HG03159 (cell line): ENCODE measurements at regions not wholly inside any gene's neighbourhood (a gene's known extent, or its start where the extent isn't known, plus 50 kb on each side); places are given as distances from the start of the nearest gene placed in this dataset.
"Not testable (repeated sequence)": the region's sequence is repeated elsewhere in the genome, so short reads cannot be mapped to it uniquely, and the experiment has no call there.

Source experiments
- ATAC-seq: cut with Tn5 transposase; IDR thresholded peaks from one replicate; pipeline ENCODE4 v1.9.1; 2021; ENCODE audit warnings: mild to moderate bottlenecking, moderate library complexity; ENCODE audit not compliant: unreplicated experiment

- ATAC-seq: no peak
Observed at GRCh38 chr1:78291872-78292271, 198.9 kb upstream of the PTGFR start.

GRCh38 chr1:78292361-78292760 lies 198.4 kb upstream of the PTGFR start:
- ATAC-seq: no peak

DNA sequence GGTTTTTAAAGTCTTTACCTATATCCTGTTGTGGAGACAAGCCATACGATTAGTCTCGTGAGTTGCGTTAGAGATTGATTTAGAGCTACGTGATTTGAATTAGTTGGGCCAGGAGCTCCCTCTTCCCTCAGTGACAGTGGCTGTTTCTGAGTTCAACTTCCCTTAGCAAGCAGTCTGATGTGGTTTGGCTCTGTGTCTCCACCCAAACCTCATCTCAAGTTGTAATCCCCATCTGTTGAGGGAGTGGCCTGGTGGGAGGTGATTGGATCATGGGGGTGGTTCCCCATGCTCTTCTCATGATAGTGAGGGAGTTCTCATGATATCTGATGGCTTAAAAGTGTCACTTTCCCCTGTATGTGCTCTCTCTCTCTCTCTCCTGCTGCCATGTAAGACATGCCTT lies 192.9 kb upstream of the PTGFR start:
- ATAC-seq: no peak

DNA sequence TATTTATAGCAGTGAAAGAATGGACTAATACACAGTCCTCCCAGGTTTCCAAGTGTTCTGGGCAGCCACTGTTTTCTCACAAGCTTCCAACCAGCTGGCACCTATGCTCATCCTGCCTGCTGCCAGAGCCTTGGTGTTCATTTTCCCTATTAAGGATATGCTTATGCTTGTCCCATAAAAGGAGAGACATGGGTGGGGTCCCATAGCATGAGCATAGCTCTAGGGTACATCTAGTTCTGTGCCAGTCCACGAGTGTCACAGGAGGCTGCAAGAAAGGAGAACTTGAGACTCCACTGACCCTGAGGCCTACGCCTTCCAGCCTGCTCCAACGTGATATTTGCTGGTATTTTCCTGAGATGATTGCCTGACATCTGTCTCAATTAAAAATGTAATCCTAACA lies 192.4 kb upstream of the PTGFR start:
- ATAC-seq: no peak

- ATAC-seq: no peak
Observed at GRCh38 chr1:78301141-78301540, 189.6 kb upstream of the PTGFR start.

DNA sequence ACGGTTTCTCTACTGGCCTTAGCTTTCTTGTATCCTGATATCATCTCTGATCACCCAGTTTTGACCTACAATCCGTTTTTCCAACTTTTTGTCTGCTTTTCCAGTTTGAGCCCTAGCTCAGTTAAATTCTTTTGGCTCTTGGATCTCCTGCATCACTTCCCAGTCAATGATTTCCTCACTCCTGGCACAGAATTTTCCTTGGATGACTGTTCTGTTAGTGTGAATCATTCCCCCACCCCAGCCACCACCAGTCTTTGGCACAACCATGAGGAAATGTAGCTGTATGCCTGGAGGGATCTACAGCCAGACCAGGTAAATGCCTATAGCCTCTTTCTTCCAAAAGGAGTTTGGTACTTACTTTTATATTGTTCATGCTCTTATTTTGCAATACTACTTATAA lies 187.2 kb upstream of the PTGFR start:
- ATAC-seq: no peak

DNA sequence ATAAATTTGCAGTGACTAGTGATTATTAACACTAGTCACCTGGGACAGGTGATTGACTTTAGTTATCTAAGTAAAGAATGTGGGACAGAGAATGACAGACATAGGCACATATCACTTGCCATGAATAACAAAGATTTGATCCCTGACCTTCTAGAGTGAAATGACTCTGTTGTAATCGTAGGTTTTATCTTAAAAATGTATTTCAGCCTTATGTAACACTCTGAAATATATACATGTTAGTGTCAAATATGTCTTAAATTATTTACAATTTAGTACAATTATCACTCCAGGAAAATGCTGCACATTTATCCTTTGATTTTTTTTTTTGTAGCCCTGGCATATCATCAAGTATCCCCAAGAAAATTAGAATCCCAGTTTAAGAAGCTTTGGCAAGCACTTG lies 186.4 kb upstream of the PTGFR start:
- no peak for ATAC-seq

- ATAC-seq: no peak
Observed at GRCh38 chr1:78304761-78305160, 186.0 kb upstream of the PTGFR start.

- ATAC-seq: not testable (repeated sequence)
Observed at GRCh38 chr1:78310261-78310660, 180.5 kb upstream of the PTGFR start.

DNA sequence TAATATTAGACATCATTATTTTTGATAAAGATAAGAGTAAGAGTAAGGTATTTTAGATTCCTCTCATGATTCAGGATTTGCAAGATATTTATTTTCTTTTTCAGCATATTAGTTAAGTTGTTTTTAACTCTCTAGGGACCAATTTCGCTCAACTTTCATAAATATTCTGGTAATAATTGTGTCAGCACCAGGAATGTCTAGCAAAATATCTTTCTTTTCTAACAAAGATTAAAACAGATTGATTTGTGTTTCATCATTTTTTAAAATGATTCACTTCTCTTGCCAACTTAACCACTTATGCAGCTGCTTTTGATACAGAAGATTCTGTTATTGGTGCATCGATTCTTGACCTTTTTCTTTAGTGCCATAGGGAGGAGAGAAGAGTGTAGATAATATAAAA lies 172.8 kb upstream of the PTGFR start:
- ATAC-seq: no peak

GRCh38 chr1:78319603-78320002 lies 171.2 kb upstream of the PTGFR start:
- no peak for ATAC-seq

- ATAC-seq: no peak
Observed at GRCh38 chr1:78322928-78323680, 167.7 kb upstream of the PTGFR start.

DNA sequence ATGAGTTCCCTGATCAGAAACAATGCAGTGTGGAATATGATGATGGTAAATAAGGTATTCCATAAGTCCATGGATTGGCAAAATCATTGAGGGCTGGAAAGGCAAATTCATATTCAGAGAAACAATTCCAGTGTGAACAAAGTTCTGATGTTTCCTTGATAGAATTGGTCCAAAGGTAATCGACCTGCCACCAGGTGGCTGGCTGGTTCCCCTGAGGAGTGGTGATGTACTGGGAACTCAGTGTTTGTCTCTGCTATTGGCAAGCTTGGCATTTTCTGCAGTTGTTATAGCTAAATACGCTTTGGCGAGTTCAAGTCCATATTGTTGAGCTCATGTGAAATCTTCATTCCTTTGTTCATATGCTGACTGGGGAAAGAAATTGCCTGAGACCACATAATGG lies 165.5 kb upstream of the PTGFR start:
- ATAC-seq: no peak

- no peak for ATAC-seq
Observed at GRCh38 chr1:78329475-78329874, 161.3 kb upstream of the PTGFR start.

DNA sequence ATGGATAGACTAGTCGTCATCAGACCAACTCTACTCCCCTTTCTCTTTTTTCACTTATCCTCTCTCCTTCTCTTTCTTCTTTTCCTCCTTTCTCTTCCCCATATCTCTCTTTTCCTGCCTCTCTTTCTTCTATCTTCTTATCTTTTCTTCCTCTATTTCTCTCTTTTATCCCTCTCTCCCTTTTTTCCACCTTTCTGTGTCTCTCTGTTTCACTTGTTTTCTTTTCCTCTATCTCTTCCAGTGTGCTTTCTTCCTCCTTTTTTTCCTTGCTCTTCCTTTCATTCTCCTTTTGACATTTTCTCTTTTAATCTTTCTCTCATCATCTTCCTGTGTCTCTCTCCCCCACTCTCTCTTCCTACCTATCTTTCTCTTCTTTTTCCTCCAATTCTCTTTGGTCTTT lies 159.0 kb upstream of the PTGFR start:
- ATAC-seq: no peak

GRCh38 chr1:78333502-78333901 lies 157.3 kb upstream of the PTGFR start:
- peak; percentile 96 for ATAC-seq

GRCh38 chr1:78334114-78334513 lies 156.7 kb upstream of the PTGFR start:
- no peak for ATAC-seq

- no peak for ATAC-seq
Observed at GRCh38 chr1:78334952-78335351, 155.8 kb upstream of the PTGFR start.

GRCh38 chr1:78336751-78337150 lies 154.0 kb upstream of the PTGFR start:
- ATAC-seq: not testable (repeated sequence)

DNA sequence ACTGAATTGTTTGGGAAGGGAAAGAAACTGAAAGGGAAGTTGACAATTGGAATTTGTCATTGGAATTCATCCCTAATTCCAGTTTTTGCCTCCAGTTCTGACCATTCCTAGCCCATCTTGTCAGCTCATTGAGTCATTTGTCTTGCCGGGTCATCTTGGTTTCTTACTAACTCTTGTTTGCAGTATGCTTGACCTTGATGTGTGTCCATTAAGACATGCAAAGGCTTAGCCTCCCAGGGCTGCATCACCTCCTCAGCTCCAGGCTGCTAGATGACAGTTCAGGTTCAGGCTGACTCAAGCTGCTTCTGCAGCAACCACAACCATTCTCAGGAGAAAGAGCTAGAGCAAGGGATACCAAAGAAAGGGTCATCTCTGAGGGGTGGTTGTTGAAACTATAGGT lies 151.3 kb upstream of the PTGFR start:
- no peak for ATAC-seq

GRCh38 chr1:78340006-78340405 lies 150.8 kb upstream of the PTGFR start:
- no peak for ATAC-seq

DNA sequence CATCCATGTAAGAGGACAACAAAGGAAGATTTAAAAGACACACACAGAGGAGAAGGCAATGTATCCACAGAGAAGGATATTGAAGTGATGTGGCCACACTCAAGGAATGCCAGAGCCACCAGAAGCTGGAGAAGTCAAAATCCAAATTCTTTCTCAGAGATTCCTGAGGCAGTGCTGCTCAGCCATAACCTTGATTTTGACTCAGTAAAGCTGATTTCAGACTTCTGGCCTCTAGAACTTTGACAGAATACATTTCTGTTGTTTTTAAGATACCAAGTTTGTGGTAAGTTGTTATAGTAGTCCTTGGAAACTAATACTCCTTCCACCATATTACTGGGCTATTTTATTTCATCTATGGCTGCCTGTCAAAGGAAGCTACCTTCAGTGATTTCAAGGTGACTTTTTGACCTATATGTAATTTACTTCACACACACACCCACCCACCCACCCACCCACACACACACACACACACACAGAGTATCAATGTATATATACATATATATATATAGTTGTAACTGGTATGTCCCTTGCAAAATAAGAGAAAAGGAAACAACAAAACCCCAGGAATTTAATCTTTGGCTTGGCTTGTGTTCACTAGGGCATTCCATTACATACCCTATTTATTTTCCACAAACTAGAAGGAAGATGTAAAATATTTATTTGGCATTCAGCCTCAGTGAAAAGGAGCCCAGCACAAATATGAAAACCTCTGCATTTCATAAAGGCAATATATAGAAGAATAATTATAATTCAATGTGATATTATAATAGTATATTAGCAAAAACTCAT lies 142.1 kb upstream of the PTGFR start:
- no peak for ATAC-seq
